Fibroblast of the conjunctiva (primary cell): ENCODE measurements at regions not wholly inside any gene's neighbourhood (a gene's known extent, or its start where the extent isn't known, plus 50 kb on each side); places are given as distances from the start of the nearest gene placed in this dataset.
"Not testable (repeated sequence)": the region's sequence is repeated elsewhere in the genome, so short reads cannot be mapped to it uniquely, and the experiment has no call there.

Experiments
- DNase-seq: peaks from one replicate; pipeline ENCODE4 v3.0.0-alpha.2; 2010; ENCODE audit warnings: low read depth

DNA sequence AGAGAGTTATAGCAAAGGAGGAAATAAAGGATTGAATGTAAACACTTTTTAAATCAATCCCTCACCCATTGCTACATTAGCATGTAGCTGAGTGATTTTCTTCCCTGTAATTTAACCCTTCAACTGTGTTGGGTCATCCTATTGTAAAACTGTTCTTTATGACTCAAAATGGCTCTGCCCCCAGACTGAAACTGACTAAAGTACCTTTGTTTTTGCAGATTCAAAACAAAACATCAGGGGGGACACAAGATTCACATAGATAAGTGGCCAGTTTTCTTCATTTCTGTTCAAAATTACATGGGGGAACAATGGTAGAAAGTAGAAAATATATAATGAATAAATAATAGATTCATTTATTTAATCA is 268.4 kb downstream of the IGSF11 start:
- no peak for DNase-seq

DNA sequence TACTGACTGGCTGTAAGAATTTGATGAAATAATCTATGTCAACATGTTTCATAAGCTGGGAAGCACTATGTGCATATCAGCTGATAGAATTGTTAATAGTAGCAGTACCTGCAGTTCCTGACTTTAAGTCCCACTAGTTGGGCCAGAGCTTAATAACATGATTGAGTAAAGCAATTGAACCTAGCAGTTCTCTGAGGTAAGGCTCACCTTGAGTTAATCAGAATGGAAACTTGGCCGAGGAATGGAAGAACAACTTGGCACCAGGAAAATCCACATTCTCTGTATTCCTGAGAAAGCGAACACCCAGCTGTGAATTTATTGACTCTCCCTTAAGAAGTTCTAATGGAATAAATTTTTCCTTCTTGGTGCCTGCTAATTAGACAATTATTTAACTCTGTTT is 262.6 kb downstream of the IGSF11 start:
- DNase-seq: no peak

DNA sequence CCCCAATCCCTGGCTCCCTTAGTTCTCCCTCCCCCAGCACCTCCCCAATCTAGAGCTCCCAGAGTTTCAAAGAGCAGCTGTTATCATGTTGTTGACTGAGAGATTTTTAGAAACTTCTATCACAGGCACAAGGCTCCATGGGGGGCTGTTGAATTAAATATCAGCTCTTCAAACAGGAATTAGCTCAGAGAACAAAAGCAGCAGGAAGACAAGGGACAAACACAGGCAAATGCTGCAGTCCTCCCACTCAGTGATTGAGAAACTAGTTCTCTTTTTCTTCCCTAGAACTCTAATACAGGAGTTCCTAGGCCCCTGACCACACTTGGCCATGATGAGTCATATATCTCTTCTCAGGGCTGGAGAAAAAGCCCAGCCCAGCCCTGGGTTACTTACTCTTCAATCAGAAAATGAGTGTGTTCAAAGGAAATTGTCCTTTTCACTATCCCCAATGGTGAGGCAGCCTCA is 262.1 kb downstream of the IGSF11 start:
- DNase-seq: no peak

DNA sequence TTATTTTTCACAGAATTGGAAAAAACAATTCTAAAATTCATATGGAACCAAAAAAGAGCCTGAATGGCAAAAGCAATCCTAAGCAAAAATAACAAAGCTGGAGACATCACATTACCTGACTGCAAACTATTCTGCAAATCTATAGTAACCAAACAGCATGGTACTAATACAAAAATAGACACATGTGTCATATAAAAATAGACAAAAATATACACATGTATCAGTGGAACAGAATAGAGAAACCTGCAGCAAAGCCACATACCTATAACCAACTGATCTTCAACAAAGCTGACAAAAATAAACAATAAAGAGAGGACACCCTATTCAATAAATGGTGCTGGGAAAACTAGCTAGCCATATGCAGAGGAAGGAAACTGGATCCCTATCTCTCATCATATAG is 259.6 kb downstream of the IGSF11 start:
- no peak for DNase-seq

DNA sequence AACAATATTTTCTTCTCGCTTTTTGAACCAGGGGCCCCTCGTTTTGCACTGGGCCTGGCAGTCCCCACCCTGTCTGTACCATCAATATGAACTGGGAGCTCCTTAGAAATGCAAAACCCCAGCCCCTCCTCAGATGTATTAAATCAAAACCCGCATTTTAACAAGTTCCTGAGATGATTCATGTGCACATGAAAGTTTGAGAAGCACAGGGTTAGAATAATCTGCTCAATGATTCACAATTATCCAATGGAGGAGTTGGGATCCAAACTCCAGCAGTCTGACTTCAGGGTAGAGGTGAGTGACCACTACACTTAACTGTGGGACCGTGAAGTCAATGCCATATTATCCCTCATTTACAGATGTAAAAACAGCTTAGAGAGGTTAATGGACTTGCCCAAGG is 256.4 kb downstream of the IGSF11 start:
- no peak for DNase-seq

DNA sequence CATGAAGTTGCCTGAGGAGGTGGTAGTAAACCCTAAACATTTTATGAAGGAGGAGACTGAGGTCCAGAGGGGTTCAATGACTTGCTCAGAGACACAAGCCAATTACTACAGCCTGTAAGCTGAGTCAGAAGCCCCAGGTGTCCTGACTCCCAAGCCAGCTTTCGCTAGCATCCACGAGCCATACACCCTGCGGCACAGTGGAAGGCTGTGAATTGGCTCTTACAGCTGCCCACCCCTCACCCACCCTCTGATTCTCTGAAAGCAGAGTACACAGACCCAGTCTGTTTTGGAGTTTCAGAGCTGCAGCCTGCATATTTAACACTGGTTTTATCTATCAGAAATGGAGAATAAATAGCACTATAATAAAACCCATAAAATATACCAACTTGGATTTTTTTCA is 253.4 kb downstream of the IGSF11 start:
- DNase-seq: no peak

DNA sequence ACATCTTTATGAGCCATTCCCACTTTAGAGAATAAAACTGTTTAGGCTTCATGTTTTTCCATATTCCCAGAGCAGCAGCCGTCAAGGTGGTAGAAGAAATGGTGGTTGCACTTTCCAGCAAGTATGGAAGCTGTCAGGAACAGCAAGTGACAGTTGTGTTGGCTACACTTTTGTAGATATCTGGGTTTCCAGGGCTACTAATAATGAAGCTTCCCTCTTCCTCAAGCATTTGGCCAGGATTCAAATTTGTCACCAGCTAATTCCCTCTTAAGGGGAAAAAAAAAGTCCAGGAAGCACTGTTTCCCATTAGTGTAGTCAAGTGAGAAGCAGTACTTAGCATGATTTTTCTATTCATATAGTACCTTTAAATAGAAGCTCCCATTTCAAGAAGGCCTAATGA is 252.8 kb downstream of the IGSF11 start:
- DNase-seq: no peak

DNA sequence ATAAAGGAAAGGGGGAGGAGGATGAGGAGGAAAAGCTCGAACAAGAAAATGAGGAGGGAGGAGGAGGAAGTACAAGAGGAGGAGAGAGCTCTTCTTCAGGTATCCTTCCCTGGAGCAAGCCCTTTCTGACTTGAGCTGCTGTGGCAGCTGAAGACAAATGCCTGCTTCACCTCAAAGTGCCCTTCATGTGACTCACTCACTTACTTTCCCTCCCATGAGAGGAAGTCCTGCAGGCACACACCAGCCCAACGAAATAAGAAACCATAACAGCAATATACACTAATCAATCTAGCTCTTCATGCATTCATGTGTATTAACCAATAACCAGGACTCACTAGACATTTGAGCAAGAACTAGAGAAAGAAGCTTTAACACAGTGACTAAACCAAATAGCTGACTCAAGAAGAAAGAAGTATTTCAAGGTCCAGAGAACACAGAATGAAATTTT is 251.9 kb downstream of the IGSF11 start:
- DNase-seq: no peak

DNA sequence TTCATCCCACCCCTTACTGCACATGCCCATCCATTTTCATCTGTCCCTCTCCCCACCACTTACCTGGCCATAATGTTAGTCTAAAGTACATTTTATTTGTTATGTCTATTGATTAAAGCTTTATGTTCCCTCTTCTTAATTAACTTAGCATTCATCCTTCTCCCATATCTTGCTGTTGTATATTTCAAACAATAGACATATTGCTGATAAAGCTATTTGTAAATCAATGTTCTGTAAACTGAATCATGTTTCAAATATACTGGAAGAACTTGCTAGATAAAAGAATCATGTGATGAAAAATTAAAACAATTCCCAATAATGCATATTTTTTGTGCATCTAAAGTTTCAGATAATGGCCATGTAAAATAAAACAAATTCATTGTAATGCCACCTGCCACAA is 249.2 kb downstream of the IGSF11 start:
- no peak for DNase-seq

DNA sequence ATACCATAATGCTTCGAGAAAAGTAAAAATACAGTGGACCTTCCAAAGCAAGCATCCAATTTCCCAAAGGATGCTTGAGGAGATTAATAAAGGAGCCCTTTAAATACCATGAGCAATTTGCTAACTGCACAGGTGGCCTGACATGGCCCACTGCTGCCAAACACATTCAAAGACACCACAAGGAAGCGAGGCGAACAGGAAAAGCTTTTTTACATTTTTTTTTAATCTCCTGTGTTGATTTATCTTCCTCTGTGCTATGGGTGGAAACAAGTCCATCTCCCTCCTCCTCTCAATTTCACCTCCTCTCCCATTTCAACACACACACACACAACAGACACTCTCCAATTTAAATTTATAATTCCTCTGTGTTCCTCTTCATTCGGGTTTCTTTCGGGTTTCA is 243.4 kb downstream of the IGSF11 start:
- no peak for DNase-seq

DNA sequence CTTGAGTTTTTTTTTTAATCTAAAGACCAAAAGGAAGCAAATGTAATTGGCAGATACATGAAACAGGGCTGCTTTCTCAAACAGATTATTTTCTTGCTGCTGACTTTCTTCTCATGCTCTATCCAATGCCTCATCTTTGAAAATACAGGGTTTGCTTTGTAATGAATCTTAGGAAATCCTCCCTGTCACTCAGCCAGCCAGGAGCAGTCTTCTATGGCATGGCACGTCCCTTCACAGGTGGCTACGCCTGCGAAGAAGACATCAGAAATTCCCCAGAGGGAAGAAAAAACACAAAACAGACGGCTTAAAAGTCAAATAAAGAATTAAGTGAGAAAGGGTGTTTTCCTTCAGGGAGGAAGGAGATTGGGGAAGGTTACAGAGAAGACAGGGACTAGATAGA is 242.5 kb downstream of the IGSF11 start:
- no peak for DNase-seq

DNA sequence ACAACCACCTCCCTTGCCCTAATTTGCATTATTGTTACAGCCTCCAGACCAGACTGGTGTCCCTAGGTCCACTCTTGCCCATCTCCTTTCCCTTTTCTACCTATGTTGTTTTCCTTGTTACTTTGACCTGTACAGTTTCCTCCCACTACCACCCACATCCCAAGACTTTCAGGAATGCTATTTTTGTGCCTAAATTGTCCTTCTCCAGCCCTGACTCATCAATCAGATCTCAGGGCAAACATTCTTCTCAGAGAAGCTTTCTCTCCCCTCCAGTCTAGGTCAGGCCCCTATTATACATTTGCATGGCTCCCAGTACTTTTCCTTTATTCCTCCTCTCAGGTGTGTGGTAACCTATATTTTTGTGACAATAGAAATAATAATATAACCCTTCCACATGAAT is 241.5 kb downstream of the IGSF11 start:
- DNase-seq: no peak

DNA sequence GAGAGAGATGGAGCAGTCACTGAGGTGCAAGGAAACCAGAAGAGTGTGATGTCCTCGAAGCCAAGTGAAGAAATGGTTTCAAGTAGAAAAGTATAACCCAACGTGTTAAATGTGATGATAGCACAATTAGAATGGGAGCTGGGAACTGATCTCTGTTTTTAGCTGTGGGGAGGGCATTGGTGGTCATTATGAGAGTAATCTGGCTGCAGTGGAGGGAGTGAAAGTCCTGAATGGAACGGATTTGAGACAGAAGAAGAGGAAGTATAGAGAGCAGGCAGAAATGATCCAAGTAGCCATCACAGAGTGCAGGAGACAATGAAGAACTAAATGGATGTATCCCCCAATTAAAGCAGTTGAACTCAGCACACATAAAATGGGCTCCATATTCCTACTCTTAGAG is 235.3 kb downstream of the IGSF11 start:
- no peak for DNase-seq

DNA sequence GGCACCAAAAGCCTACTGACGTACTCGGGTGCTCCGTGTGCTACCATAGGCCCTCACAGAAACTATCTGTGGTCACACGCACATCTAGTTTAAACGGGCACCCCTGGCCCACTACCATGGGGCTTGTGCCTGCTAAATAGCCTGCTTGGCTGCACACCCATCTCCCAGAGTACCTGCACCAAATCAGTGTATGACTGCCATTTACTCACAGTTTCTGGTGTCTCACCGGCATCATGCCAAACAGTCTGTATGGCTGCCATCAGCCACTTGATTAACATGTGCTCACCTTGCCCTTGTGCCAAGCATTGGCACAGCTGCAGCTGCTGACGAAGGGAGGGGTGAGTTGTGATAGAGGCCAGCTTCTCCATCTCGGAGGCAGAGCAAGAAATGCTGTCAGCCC is 232.7 kb downstream of the IGSF11 start:
- DNase-seq: no peak

DNA sequence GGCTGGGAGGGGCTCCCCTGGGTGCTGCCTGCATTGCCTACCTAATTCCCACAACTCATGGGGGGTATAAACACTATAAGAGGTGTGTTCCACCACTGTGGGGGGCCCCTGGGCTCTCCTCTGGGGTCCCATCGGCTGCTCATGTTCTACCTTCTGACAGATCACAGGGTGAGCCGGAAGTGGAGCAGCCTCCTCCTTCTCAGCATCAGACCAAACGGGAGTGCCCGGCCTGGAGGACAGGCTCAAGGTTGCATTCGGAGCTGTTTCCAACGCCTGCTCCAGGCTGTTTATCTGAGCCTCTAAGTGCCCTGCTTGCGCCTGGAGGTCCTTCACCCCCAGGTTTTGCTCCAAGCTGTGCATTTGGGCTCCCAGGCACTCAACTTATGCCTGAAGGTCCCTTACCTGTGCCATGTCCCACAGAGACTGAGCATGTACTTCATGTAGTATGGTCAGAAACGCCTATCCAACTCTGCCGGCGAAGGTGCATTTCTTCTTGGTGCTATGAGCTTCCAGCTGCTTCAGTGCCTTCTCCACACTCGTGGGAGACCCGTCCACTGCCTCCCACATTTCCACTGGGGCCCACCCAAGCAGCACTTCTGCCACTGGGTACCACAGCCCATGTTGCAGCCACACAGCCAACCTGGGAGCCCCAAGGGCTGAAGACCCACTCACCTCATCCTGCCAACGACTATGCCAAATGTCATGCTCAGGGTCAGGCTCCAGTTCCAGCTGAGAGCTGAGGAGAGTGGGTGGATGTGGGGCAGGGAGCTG is 232.1 kb downstream of the IGSF11 start:
- no peak for DNase-seq

DNA sequence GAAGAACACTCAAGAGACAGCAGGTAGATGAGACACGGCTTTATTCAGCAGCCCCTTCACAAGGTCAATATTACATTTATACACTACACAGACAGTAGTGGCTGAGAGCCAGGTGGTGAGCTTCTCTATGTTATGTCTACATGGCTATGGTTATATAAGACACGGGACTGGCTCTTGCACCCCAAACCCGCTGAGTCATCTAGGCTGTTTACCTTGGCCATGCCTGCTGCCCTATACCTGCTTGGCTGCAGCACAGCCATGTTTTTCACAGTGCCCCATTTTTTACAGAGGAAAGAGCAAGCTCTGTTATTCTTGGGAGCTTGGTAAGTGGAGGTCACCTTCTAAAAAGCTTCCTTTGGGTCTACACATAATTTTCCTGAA is 231.6 kb downstream of the IGSF11 start:
- DNase-seq: no peak

DNA sequence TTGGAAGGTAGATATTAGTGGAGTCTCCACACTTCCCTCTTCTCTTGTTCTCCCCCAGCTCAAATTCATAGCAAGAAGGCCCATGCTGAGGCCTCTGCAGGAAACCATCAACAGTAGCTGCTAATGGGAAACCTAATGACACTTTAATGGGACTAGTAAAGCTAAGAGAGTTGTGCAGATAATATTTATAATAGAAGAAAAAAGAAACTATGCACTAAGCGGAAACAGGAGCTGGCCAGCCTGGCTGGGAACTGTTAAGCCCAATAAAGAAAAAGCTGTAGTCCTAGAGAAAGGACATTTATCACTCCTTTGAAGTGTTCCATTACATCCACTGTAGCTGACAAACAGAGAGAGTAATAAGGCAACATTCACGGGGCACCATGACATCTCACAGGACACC is 229.6 kb downstream of the IGSF11 start:
- DNase-seq: no peak

DNA sequence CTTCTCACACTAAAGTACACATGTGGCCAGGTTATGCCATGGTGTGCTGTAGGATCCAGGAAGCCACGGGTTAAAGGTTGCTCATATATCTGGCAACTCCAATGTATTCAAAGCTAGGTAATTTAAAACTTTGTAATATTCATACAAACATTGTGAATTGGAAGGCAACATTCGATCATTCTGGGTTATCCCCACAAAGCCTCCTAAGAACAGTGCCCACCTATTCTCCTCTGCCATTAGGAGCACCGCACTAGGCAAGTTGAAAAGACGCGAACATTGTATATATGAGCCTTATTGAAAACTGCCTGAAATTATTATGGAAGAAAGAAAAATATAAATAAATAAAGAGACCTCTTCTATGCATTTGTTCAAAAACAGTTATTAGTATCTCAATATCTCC is 228.2 kb downstream of the IGSF11 start:
- DNase-seq: no peak

DNA sequence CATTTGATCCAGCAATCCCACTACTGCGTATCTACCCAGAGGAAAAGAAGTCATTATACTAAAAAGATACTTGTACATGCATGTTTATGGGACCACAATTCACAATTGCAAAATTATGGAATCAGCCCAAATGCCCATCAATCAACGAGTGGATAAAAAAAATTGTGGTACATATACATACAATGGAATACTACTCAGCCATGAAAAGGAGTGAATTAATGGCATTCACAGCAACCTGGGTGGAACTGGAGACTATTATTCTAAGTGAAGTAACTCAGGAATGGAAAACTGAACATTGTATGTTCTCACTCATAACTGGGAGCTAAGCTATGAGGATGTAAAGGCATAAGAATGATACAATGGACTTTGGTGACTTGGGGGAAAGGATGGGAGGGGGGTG is 227.3 kb downstream of the IGSF11 start:
- DNase-seq: not testable (repeated sequence)

DNA sequence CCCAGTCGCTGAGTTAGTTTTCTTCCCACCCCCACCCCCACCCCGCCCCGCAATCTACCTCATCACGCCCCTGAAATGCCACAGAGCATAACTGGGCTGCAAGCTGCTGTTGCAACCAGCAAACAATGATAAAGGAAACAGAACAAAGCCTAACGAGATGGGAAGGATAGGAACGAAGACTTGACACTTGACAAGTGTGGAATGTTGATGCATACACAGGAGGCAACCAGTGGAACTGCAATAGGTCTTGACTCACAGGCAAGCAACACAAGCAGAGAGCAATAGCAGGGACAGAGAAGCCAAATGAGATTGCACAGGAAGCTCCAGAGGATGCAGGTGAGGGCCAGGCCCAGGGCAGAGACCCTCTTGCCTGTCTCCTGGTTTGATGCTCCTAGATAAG is 225.9 kb downstream of the IGSF11 start:
- no peak for DNase-seq

DNA sequence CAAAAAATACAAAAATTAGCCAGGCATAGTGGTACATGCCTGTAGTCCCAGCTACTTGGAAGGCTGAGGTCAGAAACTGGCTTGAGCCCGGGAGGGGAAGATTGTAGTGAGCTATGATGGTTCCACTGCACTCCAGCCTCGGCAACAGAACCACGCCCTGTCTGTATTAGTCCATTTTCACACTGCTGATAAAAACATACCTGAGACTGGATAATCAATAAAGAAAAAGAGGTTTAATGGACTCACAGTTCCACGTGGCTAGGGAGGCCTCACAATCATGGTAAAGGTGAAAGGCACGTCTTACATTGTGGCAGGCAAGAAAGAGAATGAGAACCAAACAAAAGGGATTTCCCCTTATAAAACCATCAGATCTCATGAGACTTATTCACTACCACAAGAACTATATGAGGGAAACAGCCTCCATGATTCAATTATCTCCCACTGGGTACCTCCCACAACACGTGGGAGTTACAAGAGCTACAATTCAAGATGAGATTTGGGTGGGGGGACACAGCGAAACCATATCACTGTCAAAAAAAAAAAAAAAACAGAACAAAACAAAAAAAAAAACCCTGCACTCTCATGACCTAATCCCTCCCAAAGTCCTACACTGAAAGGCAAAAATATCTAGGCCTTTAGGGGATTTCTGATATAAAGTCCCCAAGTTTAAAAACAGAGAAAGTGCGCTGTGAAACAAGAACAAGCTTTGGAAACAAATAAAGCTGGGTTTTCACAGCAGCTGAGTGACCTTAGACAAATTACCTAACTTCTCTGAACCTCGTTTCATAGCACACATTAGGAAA is 224.7 kb downstream of the IGSF11 start:
- no peak for DNase-seq

DNA sequence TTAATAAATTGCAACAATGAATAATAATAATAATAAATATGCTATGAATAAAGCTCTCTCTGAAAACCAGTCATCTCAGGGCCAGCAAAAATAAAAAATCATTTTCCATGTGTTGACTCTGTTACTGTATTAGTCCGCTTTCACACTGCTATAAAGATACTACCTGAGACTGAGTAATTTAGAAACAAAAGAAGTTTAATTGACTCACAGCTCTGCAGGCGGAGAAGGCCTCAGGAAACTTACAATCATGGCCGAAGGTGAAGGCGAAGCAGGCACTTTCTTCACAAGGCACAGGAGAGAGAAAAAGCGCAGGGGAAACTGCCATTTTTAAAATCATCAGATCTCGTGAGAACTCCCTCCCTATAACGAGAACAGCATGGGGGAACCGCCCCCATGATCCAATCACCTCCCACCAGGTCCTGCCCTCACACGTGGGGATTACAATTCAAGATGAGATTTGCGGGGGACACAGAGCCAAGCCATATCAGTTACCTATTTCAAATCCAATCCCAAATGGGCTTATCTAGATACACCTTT is 224.1 kb downstream of the IGSF11 start:
- DNase-seq: no peak

DNA sequence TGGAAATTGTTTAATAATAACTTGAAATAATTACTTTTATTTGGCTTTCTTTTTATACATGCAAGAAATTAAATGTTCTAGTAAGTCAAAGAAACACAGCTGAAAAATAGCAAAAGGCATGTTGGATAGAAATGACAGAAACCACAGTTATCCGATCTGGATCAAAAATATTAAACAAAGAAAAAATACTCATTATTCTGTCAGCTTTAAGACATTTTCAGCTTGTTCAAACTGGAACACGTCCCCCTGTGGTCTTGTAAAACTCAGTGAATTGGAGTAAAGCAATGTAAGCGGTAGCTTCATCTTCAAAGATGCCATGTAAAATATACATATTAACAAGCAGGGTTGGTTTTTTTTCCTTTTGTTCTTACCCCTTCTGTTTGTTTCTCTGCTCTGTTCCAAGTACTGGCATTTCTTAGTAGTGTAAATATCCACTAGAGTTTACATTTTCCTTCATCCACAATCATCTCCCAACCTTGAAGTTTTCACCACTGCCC is 223.4 kb downstream of the IGSF11 start:
- no peak for DNase-seq
